ENCODE measurements at regions not wholly inside any gene's neighbourhood (a gene's known extent, or its start where the extent isn't known, plus 50 kb on each side); places are given as distances from the start of the nearest gene placed in this dataset.
A peak's percentile ranks its signal among the peaks of the same experiment; 100 is the strongest.

GRCh38 chr13:106985481-106985880, 417.5 kb upstream of the ARGLU1 start:
- 95% methylated on average over 3 of the region's 3 CpGs for WGBS

GRCh38 chr13:106981051-106981450, 413.1 kb upstream of the ARGLU1 start:
- 34% methylated on average over 2 of the region's 2 CpGs for WGBS
- no peak for DNase-seq (ENCODE audit: extremely low spot score)
- Histone ChIP-seq H3K9me3 (no peaks in the 10 kb centered on the region), H3K27ac (replicated peaks in 1 of 4) (peak overlapping the region in 3 of 4 donors; percentile 30 to 57 (median 49)), H3K4me1 (peaks cover 0 to 11% (median 7%) of the 10 kb centered on the region in 4 donors), H3K36me3 (no peaks in the 10 kb centered on the region), H3K4me3 (no peak overlapping the region), H3K27me3 (no peaks in the 10 kb centered on the region)
- peak; percentile 17 for TF ChIP-seq EP300 (IDR thresholded peaks at IDR 0.05)
- peak in 1 of 2 donors; percentile 10 for TF ChIP-seq POLR2AphosphoS5 (IDR thresholded peaks at IDR 0.05)
- TF ChIP-seq CTCF (IDR thresholded peaks at IDR 0.05), result no peak
- TF ChIP-seq POLR2A (IDR thresholded peaks at IDR 0.05; ENCODE audit: low read depth), result no peak
- intact Hi-C loops (cut with DNase I), result no loop called here

More at GRCh38 chr13:106985481-106985880, 417.5 kb upstream of the ARGLU1 start:
- Histone ChIP-seq H3K9me3 (no peaks in the 10 kb centered on the region), H3K36me3 (no peaks in the 10 kb centered on the region), H3K4me3 (no peak overlapping the region), H3K27ac (replicated peaks in 1 of 4) (no peak overlapping the region), H3K4me1 (peaks cover 0 to 17% (median 10%) of the 10 kb centered on the region in 4 donors), H3K27me3 (no peaks in the 10 kb centered on the region)
- intact Hi-C loops (cut with DNase I), result no loop called here
- no peak for TF ChIP-seq CTCF (IDR thresholded peaks at IDR 0.05)
- no peak for TF ChIP-seq EP300 (IDR thresholded peaks at IDR 0.05)
- no peak for TF ChIP-seq POLR2A (IDR thresholded peaks at IDR 0.05; ENCODE audit: low read depth)
- no peak for TF ChIP-seq POLR2AphosphoS5 (IDR thresholded peaks at IDR 0.05)
- DNase-seq (ENCODE audit: extremely low spot score), result no peak

- intact Hi-C loops (cut with DNase I), result no loop called here
- 89% methylated on average over 1 of the region's 1 CpG for WGBS
- Histone ChIP-seq H3K27ac (replicated peaks in 1 of 4) (no peak overlapping the region), H3K4me3 (no peak overlapping the region), H3K4me1 (no peaks in the 10 kb centered on the region), H3K36me3 (no peaks in the 10 kb centered on the region), H3K27me3 (no peaks in the 10 kb centered on the region), H3K9me3 (no peaks in the 10 kb centered on the region)
- DNase-seq (ENCODE audit: extremely low spot score), result no peak
- TF ChIP-seq CTCF (IDR thresholded peaks at IDR 0.05) (no peak), POLR2A (IDR thresholded peaks at IDR 0.05; ENCODE audit: low read depth) (no peak), POLR2AphosphoS5 (IDR thresholded peaks at IDR 0.05) (no peak), EP300 (IDR thresholded peaks at IDR 0.05) (no peak)
Measured at GRCh38 chr13:106967391-106967790, 399.5 kb upstream of the ARGLU1 start.

- Histone ChIP-seq H3K36me3 (no peaks in the 10 kb centered on the region), H3K4me1 (no peaks in the 10 kb centered on the region), H3K4me3 (no peak overlapping the region), H3K27ac (replicated peaks in 1 of 4) (no peak overlapping the region), H3K27me3 (no peaks in the 10 kb centered on the region), H3K9me3 (no peaks in the 10 kb centered on the region)
- intact Hi-C loops (cut with DNase I), result no loop called here
- DNase-seq (ENCODE audit: extremely low spot score), result no peak
- TF ChIP-seq EP300 (IDR thresholded peaks at IDR 0.05) (no peak), POLR2A (IDR thresholded peaks at IDR 0.05; ENCODE audit: low read depth) (no peak), CTCF (IDR thresholded peaks at IDR 0.05) (no peak), POLR2AphosphoS5 (IDR thresholded peaks at IDR 0.05) (no peak)
- WGBS, result 28% methylated on average over 2 of the region's 2 CpGs
Measured at GRCh38 chr13:106963151-106963550, 395.2 kb upstream of the ARGLU1 start.

- H3K36me3 ChIP-seq, result no peaks in the 10 kb centered on the region
- TF ChIP-seq EP300 (IDR thresholded peaks at IDR 0.05), result no peak
- TF ChIP-seq POLR2AphosphoS5 (IDR thresholded peaks at IDR 0.05), result no peak
- no peak for TF ChIP-seq POLR2A (IDR thresholded peaks at IDR 0.05; ENCODE audit: low read depth)
- TF ChIP-seq CTCF (IDR thresholded peaks at IDR 0.05), result no peak
- DNase-seq (ENCODE audit: extremely low spot score), result no peak
- H3K4me1 ChIP-seq, result no peaks in the 10 kb centered on the region
- intact Hi-C loops (cut with DNase I), result no loop called here
- WGBS, result 77% methylated on average over 2 of the region's 2 CpGs
- no peak overlapping the region for H3K4me3 ChIP-seq
- H3K27me3 ChIP-seq, result no peaks in the 10 kb centered on the region
- no peak overlapping the region for H3K27ac ChIP-seq (replicated peaks in 1 of 4)
- no peaks in the 10 kb centered on the region for H3K9me3 ChIP-seq
Measured at GRCh38 chr13:106961651-106962050, 393.7 kb upstream of the ARGLU1 start.
